ENCODE measurements at regions not wholly inside any gene's neighbourhood (a gene's known extent, or its start where the extent isn't known, plus 50 kb on each side); places are given as distances from the start of the nearest gene placed in this dataset.

GRCh38 chr3:112765531-112765930, 81.1 kb downstream of the CD200R1L start:
- H3K27ac ChIP-seq: no peak overlapping the region
- DNase-seq: no peak
- H3K4me3 ChIP-seq: no peak overlapping the region
- no peaks in the 10 kb centered on the region for H3K4me1 ChIP-seq (replicated peaks in 1 of 2)
- TF ChIP-seq, protein P1, sequence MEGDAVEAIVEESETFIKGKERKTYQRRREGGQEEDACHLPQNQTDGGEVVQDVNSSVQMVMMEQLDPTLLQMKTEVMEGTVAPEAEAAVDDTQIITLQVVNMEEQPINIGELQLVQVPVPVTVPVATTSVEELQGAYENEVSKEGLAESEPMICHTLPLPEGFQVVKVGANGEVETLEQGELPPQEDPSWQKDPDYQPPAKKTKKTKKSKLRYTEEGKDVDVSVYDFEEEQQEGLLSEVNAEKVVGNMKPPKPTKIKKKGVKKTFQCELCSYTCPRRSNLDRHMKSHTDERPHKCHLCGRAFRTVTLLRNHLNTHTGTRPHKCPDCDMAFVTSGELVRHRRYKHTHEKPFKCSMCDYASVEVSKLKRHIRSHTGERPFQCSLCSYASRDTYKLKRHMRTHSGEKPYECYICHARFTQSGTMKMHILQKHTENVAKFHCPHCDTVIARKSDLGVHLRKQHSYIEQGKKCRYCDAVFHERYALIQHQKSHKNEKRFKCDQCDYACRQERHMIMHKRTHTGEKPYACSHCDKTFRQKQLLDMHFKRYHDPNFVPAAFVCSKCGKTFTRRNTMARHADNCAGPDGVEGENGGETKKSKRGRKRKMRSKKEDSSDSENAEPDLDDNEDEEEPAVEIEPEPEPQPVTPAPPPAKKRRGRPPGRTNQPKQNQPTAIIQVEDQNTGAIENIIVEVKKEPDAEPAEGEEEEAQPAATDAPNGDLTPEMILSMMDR (IDR thresholded peaks at IDR 0.05): no peak
- no peak for TF ChIP-seq POLR2A (IDR thresholded peaks at IDR 0.05)
- H3K27me3 ChIP-seq: no peaks in the 10 kb centered on the region
- no peaks in the 10 kb centered on the region for H3K9me3 ChIP-seq (replicated peaks in 1 of 3)
- intact Hi-C loops (cut with DNase I): no loop called here
- no peaks in the 10 kb centered on the region for H3K36me3 ChIP-seq (replicated peaks in 1 of 2)
- 55 to 73% (median 66%) methylated on average over 3 of the region's 3 CpGs for WGBS, 4 donors

GRCh38 chr3:112763258-112763657, 83.4 kb downstream of the CD200R1L start:
- Histone ChIP-seq H3K9me3 (replicated peaks in 1 of 3) (no peaks in the 10 kb centered on the region), H3K27ac (no peak overlapping the region), H3K27me3 (no peaks in the 10 kb centered on the region), H3K36me3 (replicated peaks in 1 of 2) (no peaks in the 10 kb centered on the region), H3K4me3 (no peak overlapping the region), H3K4me1 (replicated peaks in 1 of 2) (no peaks in the 10 kb centered on the region)
- DNase-seq: no peak
- intact Hi-C loops (cut with DNase I): no loop called here
- 73 to 81% (median 76%) methylated on average over 3 of the region's 3 CpGs for WGBS, 4 donors
- no peak for TF ChIP-seq POLR2A (IDR thresholded peaks at IDR 0.05)
- TF ChIP-seq, protein P1 (IDR thresholded peaks at IDR 0.05): no peak

DNA sequence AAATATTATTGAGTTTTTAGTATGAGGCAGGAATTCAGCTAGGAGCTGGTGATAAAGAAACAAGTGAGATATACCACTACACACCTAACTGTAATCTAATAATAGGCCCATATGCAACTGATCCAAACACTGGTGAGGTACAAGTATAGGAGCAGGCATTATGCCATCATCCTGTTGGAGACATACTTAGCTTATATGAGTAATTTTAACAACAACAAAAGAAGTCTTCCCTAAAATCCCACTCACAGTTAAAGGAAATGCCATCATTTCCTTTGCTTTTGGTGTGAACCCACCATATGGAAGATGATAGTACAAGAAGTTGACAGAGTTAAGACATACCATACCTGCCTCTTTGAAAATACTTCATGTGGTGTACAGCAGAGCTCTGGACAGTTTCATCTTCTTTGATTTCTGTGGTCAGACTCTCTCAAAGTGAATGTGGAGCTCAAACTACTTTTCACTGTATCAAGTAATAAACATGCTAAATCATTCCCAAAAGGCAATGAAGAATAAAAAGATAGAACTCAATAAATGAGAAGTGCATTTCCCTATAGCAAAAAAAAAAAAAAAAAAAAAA, 85.5 kb downstream of the CD200R1L start:
- intact Hi-C loops (cut with DNase I): no loop called here
- Histone ChIP-seq H3K36me3 (replicated peaks in 1 of 2) (no peaks in the 10 kb centered on the region), H3K4me1 (replicated peaks in 1 of 2) (no peaks in the 10 kb centered on the region), H3K9me3 (replicated peaks in 1 of 3) (no peaks in the 10 kb centered on the region), H3K4me3 (no peak overlapping the region), H3K27me3 (no peaks in the 10 kb centered on the region), H3K27ac (no peak overlapping the region)
- TF ChIP-seq, protein P1 (IDR thresholded peaks at IDR 0.05): no peak
- no peak for TF ChIP-seq POLR2A (IDR thresholded peaks at IDR 0.05)
- no peak for DNase-seq

DNA sequence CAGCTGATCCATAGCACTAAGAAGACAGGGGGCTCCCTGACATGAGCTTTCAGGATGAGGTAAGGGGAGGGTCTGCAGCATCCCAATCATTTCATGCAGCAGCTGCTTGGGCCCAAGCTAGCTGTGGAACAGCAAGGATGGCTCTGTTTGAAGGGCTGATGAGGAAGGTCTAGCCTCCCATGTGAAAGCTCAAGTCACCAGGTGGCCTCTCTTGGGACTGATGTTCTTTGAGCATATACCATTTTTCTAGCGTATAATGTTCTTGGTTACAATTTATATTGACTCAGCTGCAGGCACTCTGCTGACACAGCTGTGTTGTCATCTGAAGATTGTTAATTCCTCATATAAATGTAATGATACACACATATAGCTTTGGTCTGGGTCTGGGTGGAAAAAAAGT, 87.0 kb downstream of the CD200R1L start:
- 88 to 100% (median 97%) methylated on average over 1 of the region's 1 CpG for WGBS, 4 donors
- no peaks in the 10 kb centered on the region for H3K36me3 ChIP-seq (replicated peaks in 1 of 2)

More for the DNA sequence above, 87.0 kb downstream of the CD200R1L start:
- H3K27ac ChIP-seq: no peak overlapping the region
- intact Hi-C loops (cut with DNase I): no loop called here
- no peaks in the 10 kb centered on the region for H3K27me3 ChIP-seq
- no peak for DNase-seq
- H3K4me3 ChIP-seq: no peak overlapping the region
- H3K4me1 ChIP-seq (replicated peaks in 1 of 2): no peaks in the 10 kb centered on the region
- no peaks in the 10 kb centered on the region for H3K9me3 ChIP-seq (replicated peaks in 1 of 3)
- TF ChIP-seq, protein P1 (IDR thresholded peaks at IDR 0.05): no peak
